ENCODE measurements at regions not wholly inside any gene's neighbourhood (a gene's known extent, or its start where the extent isn't known, plus 50 kb on each side); places are given as distances from the start of the nearest gene placed in this dataset.

- DNase-seq: peak; percentile 10
These were observed 1004.1 kb upstream of the PCDH9 start for GRCh38 chr13:68234274-68234673.

GRCh38 chr13:68232351-68233130 lies 1002.4 kb upstream of the PCDH9 start:
- DNase-seq: no peak

- no peak for DNase-seq
These were observed 984.7 kb upstream of the PCDH9 start for GRCh38 chr13:68214691-68215415.

- no peak for DNase-seq
These were observed 969.1 kb upstream of the PCDH9 start for GRCh38 chr13:68199271-68199670.

GRCh38 chr13:68190818-68191217 lies 960.7 kb upstream of the PCDH9 start:
- DNase-seq: no peak

- no peak for DNase-seq
These were observed 955.5 kb upstream of the PCDH9 start for GRCh38 chr13:68185444-68186141.

GRCh38 chr13:68176475-68176874 lies 946.3 kb upstream of the PCDH9 start:
- no peak for DNase-seq

- DNase-seq: no peak
These were observed 944.8 kb upstream of the PCDH9 start for GRCh38 chr13:68174893-68175292.

GRCh38 chr13:68173111-68173510 lies 943.0 kb upstream of the PCDH9 start:
- DNase-seq: no peak

GRCh38 chr13:68170961-68171360 lies 940.8 kb upstream of the PCDH9 start:
- DNase-seq: no peak

- DNase-seq: no peak
These were observed 938.3 kb upstream of the PCDH9 start for GRCh38 chr13:68168448-68168847.

- no peak for DNase-seq
These were observed 930.3 kb upstream of the PCDH9 start for GRCh38 chr13:68160466-68160865.

- DNase-seq: no peak
These were observed 922.3 kb upstream of the PCDH9 start for GRCh38 chr13:68152414-68152813.

GRCh38 chr13:68145852-68146251 lies 915.7 kb upstream of the PCDH9 start:
- no peak for DNase-seq

- DNase-seq: no peak
These were observed 898.3 kb upstream of the PCDH9 start for GRCh38 chr13:68128297-68128915.

- no peak for DNase-seq
These were observed 894.9 kb upstream of the PCDH9 start for GRCh38 chr13:68125087-68125480.

GRCh38 chr13:68124437-68125086 lies 894.4 kb upstream of the PCDH9 start:
- no peak for DNase-seq

GRCh38 chr13:68110178-68110768 lies 880.1 kb upstream of the PCDH9 start:
- no peak for DNase-seq

- DNase-seq: no peak
These were observed 877.5 kb upstream of the PCDH9 start for GRCh38 chr13:68107667-68108066.

- DNase-seq: no peak
These were observed 869.5 kb upstream of the PCDH9 start for GRCh38 chr13:68099631-68100030.

GRCh38 chr13:68081061-68081460 lies 850.9 kb upstream of the PCDH9 start:
- DNase-seq: no peak

- DNase-seq: no peak
These were observed 848.7 kb upstream of the PCDH9 start for GRCh38 chr13:68078874-68079273.

All from NCI-H82 (cell line).